ENCODE measurements at regions not wholly inside any gene's neighbourhood (a gene's known extent, or its start where the extent isn't known, plus 50 kb on each side); places are given as distances from the start of the nearest gene placed in this dataset.

DNA sequence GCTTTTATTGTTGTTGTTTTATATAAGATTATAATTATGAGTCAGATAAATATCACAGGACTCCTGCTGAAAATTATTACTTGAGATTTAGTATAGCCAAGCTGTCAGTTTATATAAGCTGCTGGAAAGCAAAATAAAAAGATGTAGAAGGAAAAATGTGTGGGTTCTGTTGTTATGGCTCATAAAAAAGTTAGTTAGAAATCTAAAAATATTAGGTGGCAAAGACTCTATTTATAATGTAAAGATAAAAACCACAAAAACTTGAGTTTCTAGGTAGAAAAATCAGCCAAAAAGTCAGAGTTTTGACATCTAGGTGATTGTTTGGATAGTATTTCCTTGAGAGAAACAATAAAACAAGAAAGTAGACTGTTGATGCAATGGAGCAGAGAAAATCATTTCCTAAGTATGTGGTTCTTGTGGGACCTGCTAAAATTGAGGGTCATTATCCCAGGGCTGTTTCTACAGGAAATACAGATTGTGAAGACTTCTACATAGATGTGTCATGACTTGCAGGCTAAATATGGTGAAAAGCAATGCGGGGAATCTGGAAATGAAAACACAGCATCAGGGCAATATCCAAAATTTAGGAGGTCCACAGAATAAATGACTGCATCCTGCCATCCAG lies 1109.6 kb upstream of the CADM2 start:
- TF ChIP-seq REST (IDR thresholded peaks at IDR 0.05) (no peak), RAD21 (IDR thresholded peaks at IDR 0.05) (no peak), CTCF (IDR thresholded peaks at IDR 0.05; ENCODE audit: low read depth, low read length, missing input control) (no peak), ATF3 (IDR thresholded peaks at IDR 0.05) (no peak), TAF1 (conservative IDR thresholded peaks at IDR 0.05) (no peak), GABPA (IDR thresholded peaks at IDR 0.05 in 1 of 2, conservative IDR thresholded peaks at IDR 0.05 in 1 of 2) (no peak), MAX (IDR thresholded peaks at IDR 0.05) (no peak), EGR1 (IDR thresholded peaks at IDR 0.05; ENCODE audit: low read depth in 2 of 2) (no peak)
- TF ChIP-seq, protein P1, sequence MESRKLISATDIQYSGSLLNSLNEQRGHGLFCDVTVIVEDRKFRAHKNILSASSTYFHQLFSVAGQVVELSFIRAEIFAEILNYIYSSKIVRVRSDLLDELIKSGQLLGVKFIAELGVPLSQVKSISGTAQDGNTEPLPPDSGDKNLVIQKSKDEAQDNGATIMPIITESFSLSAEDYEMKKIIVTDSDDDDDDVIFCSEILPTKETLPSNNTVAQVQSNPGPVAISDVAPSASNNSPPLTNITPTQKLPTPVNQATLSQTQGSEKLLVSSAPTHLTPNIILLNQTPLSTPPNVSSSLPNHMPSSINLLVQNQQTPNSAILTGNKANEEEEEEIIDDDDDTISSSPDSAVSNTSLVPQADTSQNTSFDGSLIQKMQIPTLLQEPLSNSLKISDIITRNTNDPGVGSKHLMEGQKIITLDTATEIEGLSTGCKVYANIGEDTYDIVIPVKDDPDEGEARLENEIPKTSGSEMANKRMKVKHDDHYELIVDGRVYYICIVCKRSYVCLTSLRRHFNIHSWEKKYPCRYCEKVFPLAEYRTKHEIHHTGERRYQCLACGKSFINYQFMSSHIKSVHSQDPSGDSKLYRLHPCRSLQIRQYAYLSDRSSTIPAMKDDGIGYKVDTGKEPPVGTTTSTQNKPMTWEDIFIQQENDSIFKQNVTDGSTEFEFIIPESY (IDR thresholded peaks at IDR 0.05): no peak

Data from liver (tissue), 3 donors.